ENCODE measurements at regions not wholly inside any gene's neighbourhood (a gene's known extent, or its start where the extent isn't known, plus 50 kb on each side); places are given as distances from the start of the nearest gene placed in this dataset.

- TF ChIP-seq RARB (CRISPR knock-in tag; IDR thresholded peaks at IDR 0.05) (no peak), ARNTL (CRISPR knock-in tag; IDR thresholded peaks at IDR 0.05; ENCODE audit: borderline replicate concordance, low read depth) (no peak), ZFP30 (CRISPR knock-in tag; IDR thresholded peaks at IDR 0.05) (no peak), TCF4 (CRISPR knock-in tag; IDR thresholded peaks at IDR 0.05; ENCODE audit: borderline replicate concordance) (no peak; the same call in 1 of the 2 replicates), TOX (CRISPR knock-in tag; IDR thresholded peaks at IDR 0.05; ENCODE audit: borderline replicate concordance) (no peak), ESRRG (CRISPR knock-in tag; IDR thresholded peaks at IDR 0.05) (no peak), ISL1 (CRISPR knock-in tag; IDR thresholded peaks at IDR 0.05) (no peak), PPARA (CRISPR knock-in tag; IDR thresholded peaks at IDR 0.05; ENCODE audit: borderline replicate concordance) (no peak), ZNF565 (CRISPR knock-in tag; conservative IDR thresholded peaks at IDR 0.05; ENCODE audit: low read depth) (no peak), PATZ1 (CRISPR knock-in tag; IDR thresholded peaks at IDR 0.05; ENCODE audit: borderline replicate concordance) (no peak)
Observed at GRCh38 chr4:175460414-175460813, 351.6 kb downstream of the GPM6A start.
